Tibial nerve (tissue), 4 donors: ENCODE measurements at regions not wholly inside any gene's neighbourhood (a gene's known extent, or its start where the extent isn't known, plus 50 kb on each side); places are given as distances from the start of the nearest gene placed in this dataset.

ENCODE experiments used
- CTCF ChIP-seq, 5 experiments: fragments of 200-600 bp in 3 of 5; fragments of 450-650 bp in 2 of 5; sonication (generic) in 3 of 5; IDR thresholded peaks; one replicate each; pipeline ENCODE4 v1.5.1; 2016 to 2019; ENCODE audit warnings: antibody characterized with exemption in 5 of 5, mild to moderate bottlenecking in 3 of 5, moderate library complexity in 2 of 5
- EP300 ChIP-seq, 2 donors: sonication (generic); formaldehyde crosslinking; IDR thresholded peaks; one replicate each; pipeline ENCODE4 v1.6.1; 2017; ENCODE audit warnings: antibody characterized with exemption in 2 of 2, mild to moderate bottlenecking in 1 of 2
- POLR2A ChIP-seq, 2 donors: fragments of 450-650 bp; IDR thresholded peaks; one replicate each; pipeline ENCODE4 v1.6.1; 2017; ENCODE audit warnings: antibody characterized with exemption in 2 of 2, mild to moderate bottlenecking in 2 of 2, moderate library complexity in 2 of 2

GRCh38 chr12:87096082-87096585 is 839.9 kb upstream of the MGAT4C start:
- no peak for TF ChIP-seq POLR2A (IDR thresholded peaks at IDR 0.05)
- TF ChIP-seq CTCF (IDR thresholded peaks at IDR 0.05), result no peak
- TF ChIP-seq EP300 (IDR thresholded peaks at IDR 0.05), result no peak
